A549 (cell line): ENCODE measurements at regions not wholly inside any gene's neighbourhood (a gene's known extent, or its start where the extent isn't known, plus 50 kb on each side); places are given as distances from the start of the nearest gene placed in this dataset.

Source experiments
- ATAC-seq, 2 experiments: fragments of 200-7000 bp in 1 of 2; fragments of >200 bp in 1 of 2; cut with Nextera tagmentation in 1 of 2; cut with Tn5 transposase in 1 of 2; 3 replicates each; pipeline versions ENCODE4 v1.8.0 to v1.9.1; 2018 to 2020; ENCODE audit warnings: mild to moderate bottlenecking in 1 of 2, moderate library complexity in 1 of 2
- CTCF ChIA-PET: fragments of 300-600 bp; sonication (Branson Sonifier 250); formaldehyde crosslinking; extraction: SDS; loops from one replicate; lab custom pipeline; 2021; ENCODE audit warnings: antibody characterized with exemption, inconsistent platforms; lab: Yijun Ruan, JAX
- POLR2A ChIA-PET: fragments of 350-600 bp; formaldehyde crosslinking; extraction: SDS; loops from one replicate; lab custom pipeline; 2021; ENCODE audit warnings: antibody characterized with exemption, inconsistent platforms; lab: Yijun Ruan, JAX
- DNase-seq, 2 experiments: peaks; one replicate each; pipeline versions ENCODE4 v3.0.0 to v3.0.0-alpha.2; 2011 to 2016; ENCODE audit warnings: low read depth in 1 of 2, low spot score in 1 of 2
- FAIRE-seq: peaks from 2 replicates; lab custom pipeline; 2011; peaks lifted over from hg19 to GRCh38; lab: Jason Lieb, UNC
- H3K27ac ChIP-seq, 2 experiments: fragments of >200 bp; sonication (Bioruptor Twin); formaldehyde crosslinking; 3 replicates each; pipeline ENCODE4 v1.5.1; 2016 to 2017
- H3K4me1 ChIP-seq: fragments of >200 bp; sonication (Bioruptor Twin); formaldehyde crosslinking; 3 replicates; pipeline ENCODE4 v1.6.1; 2016
- H3K4me2 ChIP-seq: fragments of >200 bp; sonication (Bioruptor Twin); formaldehyde crosslinking; 3 replicates; pipeline ENCODE4 v1.6.1; 2016
- H3K4me3 ChIP-seq: fragments of >200 bp; sonication (Bioruptor Twin); formaldehyde crosslinking; 3 replicates; pipeline ENCODE4 v1.5.1; 2016
- H3K9me3 ChIP-seq: fragments of >200 bp; sonication (Bioruptor Twin); formaldehyde crosslinking; 3 replicates; pipeline ENCODE4 v1.6.1; 2016
- BCL3 ChIP-seq: fragments of >200 bp; sonication (Bioruptor Twin); formaldehyde crosslinking; IDR thresholded peaks from 3 replicates; pipeline ENCODE4 v1.6.1; 2016
- CHD4 ChIP-seq: fragments of 200-600 bp; sonication (generic); IDR thresholded peaks from 2 replicates; pipeline ENCODE4 v1.6.1; 2016; ENCODE audit warnings: antibody characterized with exemption, mild to moderate bottlenecking, borderline replicate concordance
- CTCF ChIP-seq: fragments of >200 bp; sonication (Bioruptor Twin); formaldehyde crosslinking; IDR thresholded peaks from 3 replicates; pipeline ENCODE4 v1.5.1; 2016
- E2F6 ChIP-seq: IDR thresholded peaks from 2 replicates; pipeline ENCODE4 v1.6.1; 2012; ENCODE audit warnings: low read depth, borderline replicate concordance
- ELK1 ChIP-seq: fragments of 150-350 bp; IDR thresholded peaks from 2 replicates; pipeline ENCODE4 v1.6.1; 2014; ENCODE audit warnings: low read depth, mild to moderate bottlenecking, low read length
- FOSB ChIP-seq: fragments of 250-450 bp; sonication (Bioruptor Pico); IDR thresholded peaks from 2 replicates; pipeline ENCODE4 v1.5.0; 2020; ENCODE audit warnings: mild to moderate bottlenecking, moderate library complexity
- HDAC2 ChIP-seq: fragments of 200-600 bp; sonication (generic); IDR thresholded peaks from 2 replicates; pipeline ENCODE4 v1.6.1; 2016
- HES2 ChIP-seq: fragments of >200 bp; sonication (Bioruptor Twin); formaldehyde crosslinking; IDR thresholded peaks from 2 replicates; pipeline ENCODE4 v1.6.1; 2016
- HEYL ChIP-seq: fragments of 250-450 bp; sonication (Bioruptor Pico); IDR thresholded peaks from 2 replicates; pipeline ENCODE4 v1.8.0; 2021; ENCODE audit warnings: mild to moderate bottlenecking, moderate library complexity
- HOXB13 ChIP-seq: fragments of 250-450 bp; sonication (Bioruptor Pico); IDR thresholded peaks from 2 replicates; pipeline ENCODE4 v1.5.0; 2020; ENCODE audit warnings: low read depth, mild to moderate bottlenecking, moderate library complexity
- HOXB5 ChIP-seq: fragments of 250-450 bp; sonication (Bioruptor Pico); IDR thresholded peaks from 2 replicates; pipeline ENCODE4 v1.5.0; 2020; ENCODE audit warnings: mild to moderate bottlenecking, moderate library complexity
- JUNB ChIP-seq: fragments of >200 bp; sonication (Bioruptor Twin); formaldehyde crosslinking; IDR thresholded peaks from 2 replicates; pipeline ENCODE4 v1.6.1; 2016
- MAX ChIP-seq: IDR thresholded peaks from 2 replicates; pipeline ENCODE4 v1.6.1; 2012
- NPAS2 ChIP-seq: fragments of 250-450 bp; sonication (Bioruptor Pico); IDR thresholded peaks from 2 replicates; pipeline ENCODE4 v1.8.0; 2022; ENCODE audit warnings: mild to moderate bottlenecking, moderate library complexity, borderline replicate concordance
- NR3C1 ChIP-seq: fragments of >200 bp; sonication (Bioruptor Twin); formaldehyde crosslinking; IDR thresholded peaks from 3 replicates; pipeline ENCODE4 v1.6.1; 2017
- PBX3 ChIP-seq: IDR thresholded peaks from 2 replicates; pipeline ENCODE4 v1.6.1; 2012
- POLR2AphosphoS2 ChIP-seq: conservative IDR thresholded peaks from 2 replicates; pipeline ENCODE4 v1.6.1; 2012; ENCODE audit warnings: low read length, improper control_type of control experiment, inconsistent platforms
- RCOR1 ChIP-seq: fragments of 150-350 bp; IDR thresholded peaks from 2 replicates; pipeline ENCODE4 v1.6.1; 2014; ENCODE audit warnings: antibody characterized with exemption, low read length, low read depth
- ZNF302 ChIP-seq: fragments of 250-450 bp; sonication (Bioruptor Pico); IDR thresholded peaks from 2 replicates; pipeline ENCODE4 v1.9.0; 2021; ENCODE audit warnings: inconsistent platforms, mild to moderate bottlenecking, moderate library complexity
- WGBS: methylation state at CpG from one replicate; pipeline ENCODE4 v1.1.6; 2017; ENCODE audit errors: missing lambda C conversion rate; 5-methylcytosine and 5-hydroxymethylcytosine counted together

- CTCF ChIA-PET = no interaction called here
- DNase-seq (no peak), ATAC-seq (no peak), FAIRE-seq (no peak)
- Histone ChIP-seq H3K27ac (no peak overlapping the region), H3K4me1 (no peaks in the 10 kb centered on the region), H3K4me3 (no peak overlapping the region), H3K9me3 (no peaks in the 10 kb centered on the region), H3K4me2 (no peak overlapping the region)
- 3% methylated on average over 3 of the region's 3 CpGs for WGBS
- no peak for TF ChIP-seq ZNF302 (CRISPR knock-in tag)
- no peak for TF ChIP-seq CTCF
- TF ChIP-seq HDAC2 = no peak
- TF ChIP-seq FOSB (CRISPR knock-in tag) = no peak
- no peak for TF ChIP-seq POLR2AphosphoS2
- TF ChIP-seq RCOR1 = no peak
- no peak for TF ChIP-seq HES2
- POLR2A ChIA-PET = no interaction called here
Observed at GRCh38 chr6:104253236-104253635, 606.5 kb downstream of the HACE1 start.

GRCh38 chr6:104252276-104252675 lies 607.4 kb downstream of the HACE1 start:
- TF ChIP-seq HOXB5 (CRISPR knock-in tag) = no peak
- no peak for TF ChIP-seq ELK1
- no peak for TF ChIP-seq ZNF302 (CRISPR knock-in tag)
- no peak for TF ChIP-seq CHD4
- TF ChIP-seq POLR2AphosphoS2 = no peak
- TF ChIP-seq HOXB13 (CRISPR knock-in tag) = no peak
- TF ChIP-seq BCL3 = no peak
- no peak for TF ChIP-seq NR3C1
- no peak for TF ChIP-seq JUNB
- TF ChIP-seq MAX = no peak
- TF ChIP-seq NPAS2 (CRISPR knock-in tag) = no peak
- no peak for TF ChIP-seq HEYL (CRISPR knock-in tag)
- no peak for TF ChIP-seq PBX3
- DNase-seq (no peak), ATAC-seq (no peak), FAIRE-seq (no peak)
- Histone ChIP-seq H3K4me2 (no peak overlapping the region), H3K9me3 (no peaks in the 10 kb centered on the region), H3K27ac (no peak overlapping the region), H3K4me3 (no peak overlapping the region), H3K4me1 (no peaks in the 10 kb centered on the region)
- POLR2A ChIA-PET = no interaction called here
- CTCF ChIA-PET = no interaction called here

GRCh38 chr6:104251651-104252050 lies 608.1 kb downstream of the HACE1 start:
- ChIA-PET POLR2A (no interaction called here), CTCF (no interaction called here)
- Histone ChIP-seq H3K27ac (no peak overlapping the region), H3K9me3 (no peaks in the 10 kb centered on the region), H3K4me1 (no peaks in the 10 kb centered on the region), H3K4me3 (no peak overlapping the region), H3K4me2 (no peak overlapping the region)
- no peak for DNase-seq
- no peak for FAIRE-seq
- WGBS = 0% methylated on average over 1 of the region's 2 CpGs
- no peak for ATAC-seq
- no peak for TF ChIP-seq HOXB5 (CRISPR knock-in tag)
- TF ChIP-seq JUNB = no peak
- no peak for TF ChIP-seq E2F6
- no peak for TF ChIP-seq ZNF302 (CRISPR knock-in tag)
